IMR-90 (cell line): ENCODE measurements at regions not wholly inside any gene's neighbourhood (a gene's known extent, or its start where the extent isn't known, plus 50 kb on each side); places are given as distances from the start of the nearest gene placed in this dataset.

ENCODE experiments used
- ATAC-seq: fragments of 200-7000 bp; cut with Tn5 transposase; 2 replicates; pipeline ENCODE4 v1.9.1; 2020; ENCODE audit warnings: low read depth, mild to moderate bottlenecking, moderate library complexity
- BruUV-seq: library from RNA; stranded (reverse); fragments of 400-500 nt; replicated peaks from 2 replicates; lab custom pipeline; 2021; lab: Mats Ljungman, UMichigan
- CTCF ChIA-PET: fragments of 300-600 bp; formaldehyde crosslinking; extraction: SDS; loops from one replicate; lab custom pipeline; 2021; ENCODE audit warnings: antibody characterized with exemption; lab: Yijun Ruan, JAX
- POLR2A ChIA-PET: fragments of 300-600 bp; sonication (Branson Sonifier 250); formaldehyde crosslinking; loops from one replicate; lab custom pipeline; 2022; ENCODE audit warnings: antibody characterized with exemption; ENCODE audit not compliant: unreplicated experiment; lab: Charles Lee
- DNase-seq: peaks from one replicate; pipeline ENCODE4 v3.0.0; 2013
- H2AFZ ChIP-seq: replicated peaks from 2 replicates; pipeline ENCODE3; 2013; ENCODE audit warnings: low read length, mild to moderate bottlenecking; ENCODE audit not compliant: poor library complexity
- H2AK5ac ChIP-seq: 2 replicates; pipeline ENCODE4 v1.6.1; 2013; ENCODE audit warnings: low read depth, low read length, inconsistent platforms
- H2AK9ac ChIP-seq: replicated peaks from 2 replicates; pipeline ENCODE3; 2013; ENCODE audit warnings: mild to moderate bottlenecking, low read depth, low read length, moderate library complexity; ENCODE audit not compliant: poor library complexity
- H2BK120ac ChIP-seq: 2 replicates; pipeline ENCODE4 v1.6.1; 2013; ENCODE audit warnings: low read depth, low read length, inconsistent platforms
- H2BK15ac ChIP-seq: 3 replicates; pipeline ENCODE4 v1.6.1; 2013; ENCODE audit warnings: low read depth, low read length, inconsistent platforms
- H2BK20ac ChIP-seq: 2 replicates; pipeline ENCODE4 v1.6.1; 2013; ENCODE audit warnings: low read depth, mild to moderate bottlenecking, inconsistent platforms, low read length, moderate library complexity
- H2BK5ac ChIP-seq: 2 replicates; pipeline ENCODE4 v1.6.1; 2013; ENCODE audit warnings: mild to moderate bottlenecking, low read depth, low read length, inconsistent platforms; ENCODE audit not compliant: poor library complexity, severe bottlenecking
- H3K14ac ChIP-seq: replicated peaks from 2 replicates; pipeline ENCODE4 v1.6.1; 2013; ENCODE audit warnings: low read depth, low read length, inconsistent platforms
- H3K18ac ChIP-seq: 2 replicates; pipeline ENCODE4 v1.6.1; 2013; ENCODE audit warnings: low read depth, low read length, control low read depth
- H3K23ac ChIP-seq: 2 replicates; pipeline ENCODE4 v1.6.1; 2013; ENCODE audit warnings: low read depth, low read length, inconsistent platforms
- H3K27ac ChIP-seq: 2 replicates; pipeline ENCODE4 v1.5.1; 2013; ENCODE audit warnings: mild to moderate bottlenecking, control low read depth, low read length; ENCODE audit not compliant: insufficient read depth
- H3K27me3 ChIP-seq: 2 replicates; pipeline ENCODE4 v1.6.1; 2013; ENCODE audit warnings: low read length; ENCODE audit not compliant: control insufficient read depth, insufficient read depth
- H3K36me3 ChIP-seq: 2 replicates; pipeline ENCODE4 v1.6.1; 2013; ENCODE audit warnings: low read length, mixed read lengths; ENCODE audit not compliant: control insufficient read depth, insufficient read depth
- H3K4ac ChIP-seq: 2 replicates; pipeline ENCODE4 v1.6.1; 2013; ENCODE audit warnings: low read depth, low read length, inconsistent platforms
- H3K4me1 ChIP-seq: 2 replicates; pipeline ENCODE4 v1.6.1; 2013; ENCODE audit warnings: low read length, mixed read lengths; ENCODE audit not compliant: control insufficient read depth, insufficient read depth
- H3K4me2 ChIP-seq: 2 replicates; pipeline ENCODE4 v1.6.1; 2013; ENCODE audit warnings: low read depth, mild to moderate bottlenecking, control low read depth, low read length, moderate library complexity
- H3K4me3 ChIP-seq: 2 replicates; pipeline ENCODE4 v1.5.1; 2013; ENCODE audit warnings: low read depth, mild to moderate bottlenecking, control low read depth, low read length, moderate library complexity; ENCODE audit not compliant: insufficient read depth
- H3K56ac ChIP-seq: 2 replicates; pipeline ENCODE4 v1.6.1; 2013; ENCODE audit warnings: low read length, inconsistent platforms; ENCODE audit not compliant: insufficient read depth; ENCODE audit errors: extremely low read depth
- H3K79me1 ChIP-seq, 2 experiments: 2 replicates each; pipeline ENCODE4 v1.6.1; 2013; ENCODE audit warnings: low read length in 2 of 2, inconsistent platforms in 1 of 2, low read depth in 1 of 2
- H3K9ac ChIP-seq: 2 replicates; pipeline ENCODE4 v1.6.1; 2013; ENCODE audit warnings: low read depth, low read length, control low read depth
- H3K9me1 ChIP-seq: 2 replicates; pipeline ENCODE4 v1.6.1; 2013; ENCODE audit warnings: low read length, inconsistent platforms; ENCODE audit not compliant: insufficient read depth
- H3K9me3 ChIP-seq: 2 replicates; pipeline ENCODE4 v1.6.1; 2013; ENCODE audit warnings: low read length; ENCODE audit not compliant: control insufficient read depth, insufficient read depth
- H4K20me1 ChIP-seq: 2 replicates; pipeline ENCODE4 v1.6.1; 2013; ENCODE audit warnings: low read length, inconsistent platforms; ENCODE audit not compliant: insufficient read depth
- H4K5ac ChIP-seq: 2 replicates; pipeline ENCODE4 v1.6.1; 2013; ENCODE audit warnings: mild to moderate bottlenecking, low read depth, low read length, control low read depth
- H4K8ac ChIP-seq, 2 experiments: 2 replicates each; pipeline ENCODE4 v1.6.1; 2013; ENCODE audit warnings: low read depth in 2 of 2, low read length in 2 of 2, control low read depth in 1 of 2, inconsistent platforms in 1 of 2
- H4K91ac ChIP-seq: 2 replicates; pipeline ENCODE4 v1.6.1; 2013; ENCODE audit warnings: low read depth, low read length, inconsistent platforms; ENCODE audit not compliant: insufficient read depth
- CEBPB ChIP-seq: IDR thresholded peaks from 2 replicates; pipeline ENCODE4 v1.6.1; 2012; ENCODE audit warnings: low read depth, low read length, improper control_type of control experiment
- MAZ ChIP-seq: IDR thresholded peaks from 2 replicates; pipeline ENCODE4 v1.6.1; 2012; ENCODE audit warnings: low read depth, mild to moderate bottlenecking, low read length, improper control_type of control experiment, moderate library complexity, borderline replicate concordance
- MXI1 ChIP-seq: IDR thresholded peaks from 2 replicates; pipeline ENCODE4 v1.6.1; 2012; ENCODE audit warnings: low read depth, mild to moderate bottlenecking, low read length, moderate library complexity, borderline replicate concordance
- RCOR1 ChIP-seq: IDR thresholded peaks from 2 replicates; pipeline ENCODE4 v1.6.1; 2012; ENCODE audit warnings: mild to moderate bottlenecking, low read length, improper control_type of control experiment; ENCODE audit not compliant: insufficient replicate concordance
- WGBS, 2 experiments: methylation state at CpG; one replicate each; pipeline versions ENCODE4 v1.1.5 to v1.1.7; 2013; ENCODE audit warnings: missing lambda C conversion rate in 2 of 2; ENCODE audit not compliant: insufficient read length in 1 of 2; ENCODE audit errors: extremely low coverage in 2 of 2; 5-methylcytosine and 5-hydroxymethylcytosine counted together
- dilution Hi-C: fragments of 300-500 bp; cut with HindIII; formaldehyde crosslinking; loops from one replicate; pipeline ENCODE4 v1.14.3; 2018; ENCODE audit warnings: low sequenced_read_pairs; ENCODE audit not compliant: unreplicated experiment
- in situ Hi-C: fragments of 300-500 bp; cut with MboI; formaldehyde crosslinking; loops from 3 replicates; pipeline ENCODE4 v1.14.3; 2019; ENCODE audit warnings: low sequenced_read_pairs, inconsistent platforms, mixed read lengths
- intact Hi-C: fragments of 100-400 bp; cut with micrococcal nuclease; formaldehyde crosslinking; loops from 2 replicates; pipeline ENCODE4 v1.10.0; 2022
- TF ChIP-seq, protein P1 (sequence below): fragments of 150-350 bp; IDR thresholded peaks from 2 replicates; pipeline ENCODE4 v1.6.1; 2017; ENCODE audit warnings: mild to moderate bottlenecking, antibody characterized with exemption, low read length, low read depth
- TF ChIP-seq, protein P2 (sequence below): fragments of 150-350 bp; IDR thresholded peaks from 2 replicates; pipeline ENCODE4 v1.6.1; 2016; ENCODE audit warnings: low read depth, mild to moderate bottlenecking, low read length, moderate library complexity, borderline replicate concordance

DNA sequence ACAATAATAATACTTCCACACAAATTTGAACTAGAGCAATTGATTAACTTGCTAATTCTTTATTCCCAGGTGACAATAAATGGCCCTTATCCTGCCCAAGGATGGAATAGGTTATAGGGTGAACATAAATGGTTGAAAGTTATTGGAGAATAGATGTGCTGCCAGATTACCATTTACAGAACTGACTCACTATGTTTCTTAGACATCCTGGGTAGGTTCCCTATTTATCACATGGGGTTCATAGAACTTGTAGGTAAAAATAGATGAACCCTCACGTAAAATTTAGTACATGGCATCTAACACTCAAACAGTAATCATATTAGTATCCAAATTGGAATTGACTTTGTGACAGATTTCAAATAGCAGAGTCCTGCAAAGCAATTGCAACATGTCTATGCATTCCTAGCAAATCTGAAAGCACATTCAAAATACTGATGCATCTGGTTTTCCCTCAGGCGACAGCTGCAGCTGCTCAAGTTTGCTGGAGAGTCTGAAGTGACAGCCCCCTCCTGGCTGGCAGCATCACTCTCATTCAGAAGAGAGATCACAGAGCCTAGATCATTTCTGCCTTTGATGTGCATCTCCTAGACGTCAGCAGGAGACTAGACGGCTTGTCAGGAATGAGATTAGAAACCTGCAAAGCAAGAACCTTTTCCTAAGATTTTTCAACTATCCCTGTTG lies 80.2 kb upstream of the RNF217 start:
- CTCF ChIA-PET = interaction anchor here (0.5 kb wide), 1 partner anchor 307 kb away, joined by 3 read pairs; no protein-coding TSS in a partner anchor
- TF ChIP-seq, protein P1, sequence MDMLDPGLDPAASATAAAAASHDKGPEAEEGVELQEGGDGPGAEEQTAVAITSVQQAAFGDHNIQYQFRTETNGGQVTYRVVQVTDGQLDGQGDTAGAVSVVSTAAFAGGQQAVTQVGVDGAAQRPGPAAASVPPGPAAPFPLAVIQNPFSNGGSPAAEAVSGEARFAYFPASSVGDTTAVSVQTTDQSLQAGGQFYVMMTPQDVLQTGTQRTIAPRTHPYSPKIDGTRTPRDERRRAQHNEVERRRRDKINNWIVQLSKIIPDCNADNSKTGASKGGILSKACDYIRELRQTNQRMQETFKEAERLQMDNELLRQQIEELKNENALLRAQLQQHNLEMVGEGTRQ = no peak
- TF ChIP-seq MXI1 = no peak
- peak; percentile 68; the same call in 1 of the 2 replicates for TF ChIP-seq CEBPB
- no peak for TF ChIP-seq MAZ
- TF ChIP-seq, protein P2, sequence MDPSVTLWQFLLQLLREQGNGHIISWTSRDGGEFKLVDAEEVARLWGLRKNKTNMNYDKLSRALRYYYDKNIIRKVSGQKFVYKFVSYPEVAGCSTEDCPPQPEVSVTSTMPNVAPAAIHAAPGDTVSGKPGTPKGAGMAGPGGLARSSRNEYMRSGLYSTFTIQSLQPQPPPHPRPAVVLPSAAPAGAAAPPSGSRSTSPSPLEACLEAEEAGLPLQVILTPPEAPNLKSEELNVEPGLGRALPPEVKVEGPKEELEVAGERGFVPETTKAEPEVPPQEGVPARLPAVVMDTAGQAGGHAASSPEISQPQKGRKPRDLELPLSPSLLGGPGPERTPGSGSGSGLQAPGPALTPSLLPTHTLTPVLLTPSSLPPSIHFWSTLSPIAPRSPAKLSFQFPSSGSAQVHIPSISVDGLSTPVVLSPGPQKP = no peak
- TF ChIP-seq RCOR1 = no peak
- Histone ChIP-seq H3K27me3 (no peaks in the 10 kb centered on the region), H3K18ac (no peak overlapping the region), H4K20me1 (no peaks in the 10 kb centered on the region), H4K8ac (no peak overlapping the region), H3K9me1 (no peaks in the 10 kb centered on the region), H4K91ac (no peak overlapping the region), H3K27ac (no peak overlapping the region), H2AFZ (peak overlapping the region; percentile 16), H3K4me3 (no peak overlapping the region), H3K4me1 (0 out of 2 replicates have a peak, but pooled peaks cover 2% of the 10 kb centered on the region), H2BK5ac (no peak overlapping the region), H4K5ac (no peak overlapping the region), H2BK20ac (0 out of 2 replicates have a peak overlapping the region, but pooled peaks have one; percentile 11), H3K56ac (no peak overlapping the region), H3K23ac (no peak overlapping the region; the same call in 1 of the 2 replicates), H2AK9ac (no peak overlapping the region), H2BK15ac (no peak overlapping the region), H3K79me1 (no peaks in the 10 kb centered on the region), H3K9ac (no peak overlapping the region), H2BK120ac (no peak overlapping the region), H3K14ac (no peak overlapping the region), H2AK5ac (no peak overlapping the region), H3K4ac (peak overlapping the region; percentile 14; the same call in 1 of the 2 replicates), H3K36me3 (no peaks in the 10 kb centered on the region), H3K4me2 (no peak overlapping the region; the same call in 1 of the 2 replicates), H3K9me3 (no peaks in the 10 kb centered on the region)
- peak; percentile 62 for DNase-seq
- in situ Hi-C loops = no loop called here
- ATAC-seq = peak; percentile 65
- dilution Hi-C loops = no loop called here
- POLR2A ChIA-PET = no interaction called here
- WGBS, 2 experiments = 20% methylated on average over 2 of the region's 4 CpGs; no CpG with 5 or more reads in 1 of the 2 experiments
- BruUV-seq = no TSS peak
- intact Hi-C loops = no loop called here
